GM23338 (cell line): ENCODE measurements at regions not wholly inside any gene's neighbourhood (a gene's known extent, or its start where the extent isn't known, plus 50 kb on each side); places are given as distances from the start of the nearest gene placed in this dataset.

Experiments
- ATAC-seq: fragments of 200-7000 bp; cut with Tn5 transposase; 3 replicates; pipeline ENCODE4 v1.9.1; 2020
- DNase-seq: peaks from one replicate; pipeline ENCODE4 v3.0.0-alpha.2; 2015; ENCODE audit warnings: low spot score
- H2AFZ ChIP-seq: fragments of 200-600 bp; sonication (generic); 2 replicates; pipeline ENCODE4 v1.8.0; 2016; ENCODE audit warnings: antibody characterized with exemption, mild to moderate bottlenecking, moderate library complexity
- H3F3A ChIP-seq: fragments of 200-600 bp; sonication (generic); replicated peaks from 2 replicates; pipeline ENCODE4 v1.8.0; 2017; ENCODE audit warnings: antibody characterized with exemption, mixed run types, low read depth
- H3K27ac ChIP-seq: fragments of 200-600 bp; sonication (generic); 2 replicates; pipeline ENCODE4 v1.6.1; 2016; ENCODE audit warnings: low read depth
- H3K27me3 ChIP-seq: fragments of 200-600 bp; sonication (generic); 2 replicates; pipeline ENCODE4 v1.8.0; 2016; ENCODE audit warnings: mild to moderate bottlenecking, mixed run types, moderate library complexity; ENCODE audit not compliant: insufficient read depth
- H3K36me3 ChIP-seq: fragments of 200-600 bp; sonication (generic); 2 replicates; pipeline ENCODE4 v1.8.0; 2016; ENCODE audit warnings: mild to moderate bottlenecking; ENCODE audit not compliant: insufficient read depth
- H3K4me1 ChIP-seq: fragments of 200-600 bp; sonication (generic); 2 replicates; pipeline ENCODE4 v1.8.0; 2016; ENCODE audit warnings: mild to moderate bottlenecking, moderate library complexity; ENCODE audit not compliant: insufficient read depth
- H3K4me2 ChIP-seq: fragments of 200-600 bp; sonication (generic); 2 replicates; pipeline ENCODE4 v1.7.1; 2017; ENCODE audit warnings: mixed run types
- H3K4me3 ChIP-seq: fragments of 200-600 bp; sonication (generic); 2 replicates; pipeline ENCODE4 v1.6.1; 2016; ENCODE audit warnings: mixed run types
- H3K79me2 ChIP-seq: fragments of 200-600 bp; sonication (generic); replicated peaks from 2 replicates; pipeline ENCODE4 v1.8.0; 2017; ENCODE audit warnings: mild to moderate bottlenecking; ENCODE audit not compliant: insufficient read depth
- H3K9me2 ChIP-seq: fragments of 200-600 bp; sonication (generic); 2 replicates; pipeline ENCODE4 v1.8.0; 2017; ENCODE audit not compliant: insufficient read depth
- H4K20me1 ChIP-seq: fragments of 200-600 bp; sonication (generic); replicated peaks from 2 replicates; pipeline ENCODE4 v1.8.0; 2017; ENCODE audit warnings: mild to moderate bottlenecking; ENCODE audit not compliant: insufficient read depth
- H3K27ac Mint-ChIP-seq: 2 replicates; pipeline ENCODE4 v1.8.0; 2020; ENCODE audit warnings: inconsistent platforms, mild to moderate bottlenecking, moderate library complexity, mixed read lengths
- H3K27me3 Mint-ChIP-seq: 3 replicates; pipeline ENCODE4 v1.8.0; 2022; ENCODE audit warnings: low read depth, mild to moderate bottlenecking, moderate library complexity, mixed read lengths, inconsistent platforms; ENCODE audit not compliant: insufficient read depth, poor library complexity
- H3K36me3 Mint-ChIP-seq: 3 replicates; pipeline ENCODE4 v1.8.0; 2021; ENCODE audit warnings: low read depth, mild to moderate bottlenecking, inconsistent platforms, moderate library complexity, mixed read lengths
- H3K4me1 Mint-ChIP-seq: 3 replicates; pipeline ENCODE4 v1.8.0; 2020; ENCODE audit warnings: mild to moderate bottlenecking, inconsistent platforms, mixed read lengths
- H3K4me3 Mint-ChIP-seq: 3 replicates; pipeline ENCODE4 v1.8.0; 2021; ENCODE audit warnings: moderate library complexity, mild to moderate bottlenecking, inconsistent platforms, mixed read lengths
- H3K9me3 Mint-ChIP-seq: 3 replicates; pipeline ENCODE4 v1.8.0; 2020; ENCODE audit warnings: moderate library complexity, mild to moderate bottlenecking, inconsistent platforms, mixed read lengths
- CREB1 ChIP-seq: fragments of 250-450 bp; sonication (Bioruptor Pico); IDR thresholded peaks from 2 replicates; pipeline ENCODE4 v1.5.0; 2020; ENCODE audit warnings: low read depth, mild to moderate bottlenecking, moderate library complexity
- EZH2 ChIP-seq: fragments of 200-600 bp; sonication (generic); IDR thresholded peaks from one replicate; pipeline ENCODE4 v1.8.0; 2017; ENCODE audit warnings: antibody characterized with exemption, mild to moderate bottlenecking, low read depth; ENCODE audit not compliant: unreplicated experiment
- EZH2phosphoT487 ChIP-seq: fragments of 200-600 bp; sonication (generic); IDR thresholded peaks from one replicate; pipeline ENCODE4 v1.8.1; 2018; ENCODE audit warnings: antibody characterized with exemption; ENCODE audit not compliant: unreplicated experiment
- JUNB ChIP-seq: IDR thresholded peaks from one replicate; pipeline ENCODE4 v1.6.1; 2016; ENCODE audit warnings: antibody characterized with exemption; ENCODE audit not compliant: unreplicated experiment
- NANOG ChIP-seq: IDR thresholded peaks from 2 replicates; pipeline ENCODE4 v1.6.1; 2016; ENCODE audit warnings: antibody characterized with exemption, borderline replicate concordance
- POLR2AphosphoS5 ChIP-seq: IDR thresholded peaks from 2 replicates; pipeline ENCODE4 v1.6.1; 2016; ENCODE audit warnings: antibody characterized with exemption, low read depth
- STAT1 ChIP-seq: IDR thresholded peaks from one replicate; pipeline ENCODE4 v1.6.1; 2016; ENCODE audit warnings: antibody characterized with exemption; ENCODE audit not compliant: unreplicated experiment
- ZNF114 ChIP-seq: fragments of 250-450 bp; sonication (Bioruptor Pico); IDR thresholded peaks from 2 replicates; pipeline ENCODE4 v1.5.0; 2020; ENCODE audit warnings: mild to moderate bottlenecking, moderate library complexity
- ZNF331 ChIP-seq: fragments of 250-450 bp; sonication (Bioruptor Pico); IDR thresholded peaks from 2 replicates; pipeline ENCODE4 v1.5.0; 2020; ENCODE audit warnings: low read depth, mild to moderate bottlenecking, moderate library complexity
- TF ChIP-seq, protein P1 (sequence below): fragments of 250-450 bp; sonication (Bioruptor Pico); IDR thresholded peaks from 2 replicates; pipeline ENCODE4 v1.5.0; 2020; ENCODE audit warnings: mild to moderate bottlenecking, moderate library complexity
- TF ChIP-seq, protein P2 (sequence below): IDR thresholded peaks from one replicate; pipeline ENCODE4 v1.6.1; 2018; ENCODE audit warnings: antibody characterized with exemption; ENCODE audit not compliant: unreplicated experiment
- TF ChIP-seq, protein P3 (sequence below), 2 experiments: fragments of 200-600 bp in 1 of 2; sonication (generic) in 1 of 2; conservative IDR thresholded peaks; 2 replicates each; pipeline versions ENCODE4 v1.5.1 to v1.6.1; 2016 to 2017; ENCODE audit warnings: antibody characterized with exemption in 2 of 2, low read depth in 2 of 2, mild to moderate bottlenecking in 2 of 2, moderate library complexity in 1 of 2
- TF ChIP-seq, protein P4 (sequence below): IDR thresholded peaks from 2 replicates; pipeline ENCODE4 v1.6.1; 2016; ENCODE audit warnings: antibody characterized with exemption

DNA sequence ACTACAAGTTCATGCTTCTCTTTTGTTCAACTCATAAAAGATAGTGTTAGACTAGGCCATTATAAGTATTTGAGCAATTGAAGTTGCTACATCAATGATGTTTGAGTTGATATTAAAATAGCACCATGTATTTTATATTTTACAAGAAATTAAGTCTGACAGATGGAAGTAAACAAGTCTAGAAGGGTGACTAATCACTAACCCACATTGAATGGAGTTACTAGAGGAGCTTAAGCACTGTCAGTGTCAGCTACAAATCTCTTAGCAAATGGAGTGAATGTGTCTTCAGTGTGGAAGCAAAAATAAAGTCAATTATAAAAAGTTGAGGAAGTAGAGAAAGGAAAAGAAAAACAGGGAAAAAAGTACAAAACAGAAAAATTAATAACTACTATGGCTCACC, 592.5 kb downstream of the PCDH18 start:
- H3K36me3 ChIP-seq = no peaks in the 10 kb centered on the region
- no peaks in the 10 kb centered on the region for H3K4me1 ChIP-seq
- DNase-seq (no peak), ATAC-seq (no peak)
- H3K27me3 ChIP-seq = no peaks in the 10 kb centered on the region
- Mint-ChIP-seq H3K4me1 (no peaks in the 10 kb centered on the region), H3K4me3 (no peak overlapping the region), H3K36me3 (no peaks in the 10 kb centered on the region), H3K27ac (no peak overlapping the region), H3K9me3 (no peaks in the 10 kb centered on the region), H3K27me3 (no peaks in the 10 kb centered on the region)
- no peak overlapping the region for H2AFZ ChIP-seq
- H4K20me1 ChIP-seq = no peaks in the 10 kb centered on the region
- H3K4me2 ChIP-seq = no peak overlapping the region
- no peaks in the 10 kb centered on the region for H3K79me2 ChIP-seq
- H3K27ac ChIP-seq = no peak overlapping the region
- no peaks in the 10 kb centered on the region for H3F3A ChIP-seq
- H3K9me2 ChIP-seq = no peaks in the 10 kb centered on the region
- no peak overlapping the region for H3K4me3 ChIP-seq
- TF ChIP-seq, protein P1, sequence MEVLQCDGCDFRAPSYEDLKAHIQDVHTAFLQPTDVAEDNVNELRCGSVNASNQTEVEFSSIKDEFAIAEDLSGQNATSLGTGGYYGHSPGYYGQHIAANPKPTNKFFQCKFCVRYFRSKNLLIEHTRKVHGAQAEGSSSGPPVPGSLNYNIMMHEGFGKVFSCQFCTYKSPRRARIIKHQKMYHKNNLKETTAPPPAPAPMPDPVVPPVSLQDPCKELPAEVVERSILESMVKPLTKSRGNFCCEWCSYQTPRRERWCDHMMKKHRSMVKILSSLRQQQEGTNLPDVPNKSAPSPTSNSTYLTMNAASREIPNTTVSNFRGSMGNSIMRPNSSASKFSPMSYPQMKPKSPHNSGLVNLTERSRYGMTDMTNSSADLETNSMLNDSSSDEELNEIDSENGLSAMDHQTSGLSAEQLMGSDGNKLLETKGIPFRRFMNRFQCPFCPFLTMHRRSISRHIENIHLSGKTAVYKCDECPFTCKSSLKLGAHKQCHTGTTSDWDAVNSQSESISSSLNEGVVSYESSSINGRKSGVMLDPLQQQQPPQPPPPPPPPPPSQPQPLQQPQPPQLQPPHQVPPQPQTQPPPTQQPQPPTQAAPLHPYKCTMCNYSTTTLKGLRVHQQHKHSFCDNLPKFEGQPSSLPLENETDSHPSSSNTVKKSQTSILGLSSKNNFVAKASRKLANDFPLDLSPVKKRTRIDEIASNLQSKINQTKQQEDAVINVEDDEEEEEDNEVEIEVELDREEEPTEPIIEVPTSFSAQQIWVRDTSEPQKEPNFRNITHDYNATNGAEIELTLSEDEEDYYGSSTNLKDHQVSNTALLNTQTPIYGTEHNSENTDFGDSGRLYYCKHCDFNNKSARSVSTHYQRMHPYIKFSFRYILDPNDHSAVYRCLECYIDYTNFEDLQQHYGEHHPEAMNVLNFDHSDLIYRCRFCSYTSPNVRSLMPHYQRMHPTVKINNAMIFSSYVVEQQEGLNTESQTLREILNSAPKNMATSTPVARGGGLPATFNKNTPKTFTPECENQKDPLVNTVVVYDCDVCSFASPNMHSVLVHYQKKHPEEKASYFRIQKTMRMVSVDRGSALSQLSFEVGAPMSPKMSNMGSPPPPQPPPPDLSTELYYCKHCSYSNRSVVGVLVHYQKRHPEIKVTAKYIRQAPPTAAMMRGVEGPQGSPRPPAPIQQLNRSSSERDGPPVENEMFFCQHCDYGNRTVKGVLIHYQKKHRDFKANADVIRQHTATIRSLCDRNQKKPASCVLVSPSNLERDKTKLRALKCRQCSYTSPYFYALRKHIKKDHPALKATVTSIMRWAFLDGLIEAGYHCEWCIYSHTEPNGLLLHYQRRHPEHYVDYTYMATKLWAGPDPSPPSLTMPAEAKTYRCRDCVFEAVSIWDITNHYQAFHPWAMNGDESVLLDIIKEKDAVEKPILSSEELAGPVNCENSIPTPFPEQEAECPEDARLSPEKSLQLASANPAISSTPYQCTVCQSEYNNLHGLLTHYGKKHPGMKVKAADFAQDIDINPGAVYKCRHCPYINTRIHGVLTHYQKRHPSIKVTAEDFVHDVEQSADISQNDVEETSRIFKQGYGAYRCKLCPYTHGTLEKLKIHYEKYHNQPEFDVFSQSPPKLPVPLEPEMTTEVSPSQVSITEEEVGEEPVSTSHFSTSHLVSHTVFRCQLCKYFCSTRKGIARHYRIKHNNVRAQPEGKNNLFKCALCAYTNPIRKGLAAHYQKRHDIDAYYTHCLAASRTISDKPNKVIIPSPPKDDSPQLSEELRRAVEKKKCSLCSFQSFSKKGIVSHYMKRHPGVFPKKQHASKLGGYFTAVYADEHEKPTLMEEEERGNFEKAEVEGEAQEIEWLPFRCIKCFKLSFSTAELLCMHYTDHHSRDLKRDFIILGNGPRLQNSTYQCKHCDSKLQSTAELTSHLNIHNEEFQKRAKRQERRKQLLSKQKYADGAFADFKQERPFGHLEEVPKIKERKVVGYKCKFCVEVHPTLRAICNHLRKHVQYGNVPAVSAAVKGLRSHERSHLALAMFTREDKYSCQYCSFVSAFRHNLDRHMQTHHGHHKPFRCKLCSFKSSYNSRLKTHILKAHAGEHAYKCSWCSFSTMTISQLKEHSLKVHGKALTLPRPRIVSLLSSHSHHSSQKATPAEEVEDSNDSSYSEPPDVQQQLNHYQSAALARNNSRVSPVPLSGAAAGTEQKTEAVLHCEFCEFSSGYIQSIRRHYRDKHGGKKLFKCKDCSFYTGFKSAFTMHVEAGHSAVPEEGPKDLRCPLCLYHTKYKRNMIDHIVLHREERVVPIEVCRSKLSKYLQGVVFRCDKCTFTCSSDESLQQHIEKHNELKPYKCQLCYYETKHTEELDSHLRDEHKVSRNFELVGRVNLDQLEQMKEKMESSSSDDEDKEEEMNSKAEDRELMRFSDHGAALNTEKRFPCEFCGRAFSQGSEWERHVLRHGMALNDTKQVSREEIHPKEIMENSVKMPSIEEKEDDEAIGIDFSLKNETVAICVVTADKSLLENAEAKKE (CRISPR knock-in tag) = no peak
- TF ChIP-seq, protein P2, sequence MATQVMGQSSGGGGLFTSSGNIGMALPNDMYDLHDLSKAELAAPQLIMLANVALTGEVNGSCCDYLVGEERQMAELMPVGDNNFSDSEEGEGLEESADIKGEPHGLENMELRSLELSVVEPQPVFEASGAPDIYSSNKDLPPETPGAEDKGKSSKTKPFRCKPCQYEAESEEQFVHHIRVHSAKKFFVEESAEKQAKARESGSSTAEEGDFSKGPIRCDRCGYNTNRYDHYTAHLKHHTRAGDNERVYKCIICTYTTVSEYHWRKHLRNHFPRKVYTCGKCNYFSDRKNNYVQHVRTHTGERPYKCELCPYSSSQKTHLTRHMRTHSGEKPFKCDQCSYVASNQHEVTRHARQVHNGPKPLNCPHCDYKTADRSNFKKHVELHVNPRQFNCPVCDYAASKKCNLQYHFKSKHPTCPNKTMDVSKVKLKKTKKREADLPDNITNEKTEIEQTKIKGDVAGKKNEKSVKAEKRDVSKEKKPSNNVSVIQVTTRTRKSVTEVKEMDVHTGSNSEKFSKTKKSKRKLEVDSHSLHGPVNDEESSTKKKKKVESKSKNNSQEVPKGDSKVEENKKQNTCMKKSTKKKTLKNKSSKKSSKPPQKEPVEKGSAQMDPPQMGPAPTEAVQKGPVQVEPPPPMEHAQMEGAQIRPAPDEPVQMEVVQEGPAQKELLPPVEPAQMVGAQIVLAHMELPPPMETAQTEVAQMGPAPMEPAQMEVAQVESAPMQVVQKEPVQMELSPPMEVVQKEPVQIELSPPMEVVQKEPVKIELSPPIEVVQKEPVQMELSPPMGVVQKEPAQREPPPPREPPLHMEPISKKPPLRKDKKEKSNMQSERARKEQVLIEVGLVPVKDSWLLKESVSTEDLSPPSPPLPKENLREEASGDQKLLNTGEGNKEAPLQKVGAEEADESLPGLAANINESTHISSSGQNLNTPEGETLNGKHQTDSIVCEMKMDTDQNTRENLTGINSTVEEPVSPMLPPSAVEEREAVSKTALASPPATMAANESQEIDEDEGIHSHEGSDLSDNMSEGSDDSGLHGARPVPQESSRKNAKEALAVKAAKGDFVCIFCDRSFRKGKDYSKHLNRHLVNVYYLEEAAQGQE = no peak
- no peak for TF ChIP-seq ZNF114 (CRISPR knock-in tag)
- TF ChIP-seq, protein P3, sequence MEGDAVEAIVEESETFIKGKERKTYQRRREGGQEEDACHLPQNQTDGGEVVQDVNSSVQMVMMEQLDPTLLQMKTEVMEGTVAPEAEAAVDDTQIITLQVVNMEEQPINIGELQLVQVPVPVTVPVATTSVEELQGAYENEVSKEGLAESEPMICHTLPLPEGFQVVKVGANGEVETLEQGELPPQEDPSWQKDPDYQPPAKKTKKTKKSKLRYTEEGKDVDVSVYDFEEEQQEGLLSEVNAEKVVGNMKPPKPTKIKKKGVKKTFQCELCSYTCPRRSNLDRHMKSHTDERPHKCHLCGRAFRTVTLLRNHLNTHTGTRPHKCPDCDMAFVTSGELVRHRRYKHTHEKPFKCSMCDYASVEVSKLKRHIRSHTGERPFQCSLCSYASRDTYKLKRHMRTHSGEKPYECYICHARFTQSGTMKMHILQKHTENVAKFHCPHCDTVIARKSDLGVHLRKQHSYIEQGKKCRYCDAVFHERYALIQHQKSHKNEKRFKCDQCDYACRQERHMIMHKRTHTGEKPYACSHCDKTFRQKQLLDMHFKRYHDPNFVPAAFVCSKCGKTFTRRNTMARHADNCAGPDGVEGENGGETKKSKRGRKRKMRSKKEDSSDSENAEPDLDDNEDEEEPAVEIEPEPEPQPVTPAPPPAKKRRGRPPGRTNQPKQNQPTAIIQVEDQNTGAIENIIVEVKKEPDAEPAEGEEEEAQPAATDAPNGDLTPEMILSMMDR (conservative IDR thresholded peaks at IDR 0.05; ENCODE audit: low read depth in 2 of 2) = no peak
- TF ChIP-seq POLR2AphosphoS5 = no peak
- TF ChIP-seq JUNB = no peak
- no peak for TF ChIP-seq CREB1 (CRISPR knock-in tag)
- TF ChIP-seq EZH2 = no peak
- TF ChIP-seq, protein P4, sequence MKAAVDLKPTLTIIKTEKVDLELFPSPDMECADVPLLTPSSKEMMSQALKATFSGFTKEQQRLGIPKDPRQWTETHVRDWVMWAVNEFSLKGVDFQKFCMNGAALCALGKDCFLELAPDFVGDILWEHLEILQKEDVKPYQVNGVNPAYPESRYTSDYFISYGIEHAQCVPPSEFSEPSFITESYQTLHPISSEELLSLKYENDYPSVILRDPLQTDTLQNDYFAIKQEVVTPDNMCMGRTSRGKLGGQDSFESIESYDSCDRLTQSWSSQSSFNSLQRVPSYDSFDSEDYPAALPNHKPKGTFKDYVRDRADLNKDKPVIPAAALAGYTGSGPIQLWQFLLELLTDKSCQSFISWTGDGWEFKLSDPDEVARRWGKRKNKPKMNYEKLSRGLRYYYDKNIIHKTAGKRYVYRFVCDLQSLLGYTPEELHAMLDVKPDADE = no peak
- no peak for TF ChIP-seq STAT1
- TF ChIP-seq ZNF331 (CRISPR knock-in tag) = no peak
- TF ChIP-seq NANOG = no peak
- TF ChIP-seq EZH2phosphoT487 = no peak
